Pancreas (tissue), 10 donors: ENCODE measurements at regions not wholly inside any gene's neighbourhood (a gene's known extent, or its start where the extent isn't known, plus 50 kb on each side); places are given as distances from the start of the nearest gene placed in this dataset.

Experiments
- ATAC-seq, 4 donors: fragments of 200-7000 bp; cut with Tn5 transposase; one replicate each; pipeline versions ENCODE4 v1.8.0 to v1.9.1; 2020; ENCODE audit warnings: mild to moderate bottlenecking in 4 of 4, moderate library complexity in 4 of 4
- DNase-seq, 6 donors: peaks; one replicate each; pipeline ENCODE4 v3.0.0-alpha.2; 2020
- FAIRE-seq: peaks from 2 replicates; lab custom pipeline; 2012; peaks lifted over from hg19 to GRCh38; lab: Jason Lieb, UNC
- H3K27ac ChIP-seq, 4 donors: fragments of 200-600 bp; sonication (generic); 1 replicate in 3 of 4; 2 replicates in 1 of 4; pipeline versions ENCODE4 v1.5.0 to v1.8.0; 2020
- H3K27me3 ChIP-seq, 4 donors: fragments of 200-600 bp; one replicate each; pipeline ENCODE4 v1.8.0; 2021
- H3K36me3 ChIP-seq, 3 donors: fragments of 200-600 bp; sonication (generic) in 1 of 3; one replicate each; pipeline versions ENCODE4 v1.5.0 to v1.8.0; 2020 to 2021
- H3K4me1 ChIP-seq, 3 donors: fragments of 200-600 bp; one replicate each; pipeline ENCODE4 v1.8.0; 2021
- H3K4me3 ChIP-seq, 4 donors: fragments of 200-600 bp; sonication (generic) in 2 of 4; one replicate each; pipeline versions ENCODE4 v1.5.0 to v1.8.0; 2020 to 2021
- H3K9me3 ChIP-seq, 4 donors: fragments of 200-600 bp; one replicate each; pipeline ENCODE4 v1.8.0; 2021
- CTCF ChIP-seq, 4 donors: fragments of 200-600 bp; sonication (generic) in 3 of 4; IDR thresholded peaks; one replicate each; pipeline versions ENCODE4 v1.5.0 to v1.8.0; 2021; ENCODE audit warnings: antibody characterized with exemption in 4 of 4
- WGBS, 2 donors: extraction: QIAGEN DNeasy Blood & Tissue Kit; methylation state at CpG; one replicate each; pipeline ENCODE4 v1.1.7; 2013; 5-methylcytosine and 5-hydroxymethylcytosine counted together
- intact Hi-C, 3 donors: fragments of 100-400 bp; cut with DNase I; formaldehyde crosslinking; loops; one replicate each; pipeline versions ENCODE4 v1.11.1 to v1.14.2; 2022
- donor health status: healthy with polysubstance abuse.
- donor health status: DM: no; HTN: no; CAD: no; lungs with moderate emphysema.
- donor health status: DM: no; HTN: no; CAD: no.
- donor health status: control.
- donor health status: control.
- donor health status: Bipolar disorder and iron deficiency.
- donor health status: DM: yes; HTN: yes; CAD: no.
- donor health status: DM: no; HTN: no; CAD: no.
- donor health status: DM: no; HTN: no; CAD: no.
- donor health status: DM: yes; HTN: yes; CAD: no.

GRCh38 chr18:60193780-60194179, 178.8 kb downstream of the MC4R start:
- no peaks in the 10 kb centered on the region for H3K36me3 ChIP-seq
- H3K27ac ChIP-seq = no peak overlapping the region
- H3K4me3 ChIP-seq = no peak overlapping the region
- no peaks in the 10 kb centered on the region for H3K27me3 ChIP-seq
- no peaks in the 10 kb centered on the region for H3K4me1 ChIP-seq
- FAIRE-seq (no peak), DNase-seq (no peak), ATAC-seq (no peak)
- no peaks in the 10 kb centered on the region for H3K9me3 ChIP-seq
- TF ChIP-seq CTCF (IDR thresholded peaks at IDR 0.05) = no peak
- intact Hi-C loops = no loop called here
- 17 to 42% methylated on average over 1 of the region's 1 CpG for WGBS, 2 donors

- Histone ChIP-seq H3K4me1 (no peaks in the 10 kb centered on the region), H3K9me3 (no peaks in the 10 kb centered on the region), H3K4me3 (no peak overlapping the region), H3K27ac (no peak overlapping the region), H3K27me3 (no peaks in the 10 kb centered on the region), H3K36me3 (no peaks in the 10 kb centered on the region)
- ATAC-seq = no peak
- no peak for TF ChIP-seq CTCF (IDR thresholded peaks at IDR 0.05)
- intact Hi-C loops = no loop called here
- no peak for DNase-seq
- FAIRE-seq = no peak
- WGBS, 2 donors = 38 to 61% methylated on average over 3 of the region's 3 CpGs
These were observed 180.6 kb downstream of the MC4R start for GRCh38 chr18:60191926-60192325.

GRCh38 chr18:60189856-60190255, 182.7 kb downstream of the MC4R start:
- TF ChIP-seq CTCF (IDR thresholded peaks at IDR 0.05) = no peak
- WGBS, 2 donors = 59 to 66% methylated on average over 2 of the region's 2 CpGs

GRCh38 chr18:60188958-60189357, 183.6 kb downstream of the MC4R start:
- DNase-seq = no peak
- no peaks in the 10 kb centered on the region for H3K27me3 ChIP-seq
- no peak overlapping the region for H3K4me3 ChIP-seq
- no peak for TF ChIP-seq CTCF (IDR thresholded peaks at IDR 0.05)
- FAIRE-seq = no peak
- intact Hi-C loops = no loop called here
- ATAC-seq = no peak
- 36 to 48% methylated on average over 4 of the region's 4 CpGs for WGBS, 2 donors
- H3K4me1 ChIP-seq = no peaks in the 10 kb centered on the region
- H3K27ac ChIP-seq = no peak overlapping the region
- H3K9me3 ChIP-seq = no peaks in the 10 kb centered on the region
- no peaks in the 10 kb centered on the region for H3K36me3 ChIP-seq

More at GRCh38 chr18:60189856-60190255, 182.7 kb downstream of the MC4R start:
- Histone ChIP-seq H3K4me1 (no peaks in the 10 kb centered on the region), H3K4me3 (no peak overlapping the region), H3K36me3 (no peaks in the 10 kb centered on the region), H3K27ac (no peak overlapping the region), H3K9me3 (no peaks in the 10 kb centered on the region), H3K27me3 (no peaks in the 10 kb centered on the region)
- ATAC-seq (no peak), DNase-seq (no peak), FAIRE-seq (no peak)
- intact Hi-C loops = no loop called here

- Histone ChIP-seq H3K9me3 (no peaks in the 10 kb centered on the region), H3K27ac (no peak overlapping the region), H3K4me3 (no peak overlapping the region), H3K4me1 (no peaks in the 10 kb centered on the region), H3K36me3 (no peaks in the 10 kb centered on the region), H3K27me3 (no peaks in the 10 kb centered on the region)
- ATAC-seq = no peak
- 14 to 20% methylated on average over 1 of the region's 1 CpG for WGBS, 2 donors
- no peak for DNase-seq
- FAIRE-seq = no peak
- TF ChIP-seq CTCF (IDR thresholded peaks at IDR 0.05) = no peak
- intact Hi-C loops = no loop called here
These were observed 190.4 kb downstream of the MC4R start for GRCh38 chr18:60182223-60182622.
